HG02610 (cell line): ENCODE measurements at regions not wholly inside any gene's neighbourhood (a gene's known extent, or its start where the extent isn't known, plus 50 kb on each side); places are given as distances from the start of the nearest gene placed in this dataset.

Source experiments
- ATAC-seq: cut with Tn5 transposase; IDR thresholded peaks from one replicate; pipeline ENCODE4 v1.9.1; 2021; ENCODE audit warnings: mild to moderate bottlenecking, moderate library complexity; ENCODE audit not compliant: unreplicated experiment

DNA sequence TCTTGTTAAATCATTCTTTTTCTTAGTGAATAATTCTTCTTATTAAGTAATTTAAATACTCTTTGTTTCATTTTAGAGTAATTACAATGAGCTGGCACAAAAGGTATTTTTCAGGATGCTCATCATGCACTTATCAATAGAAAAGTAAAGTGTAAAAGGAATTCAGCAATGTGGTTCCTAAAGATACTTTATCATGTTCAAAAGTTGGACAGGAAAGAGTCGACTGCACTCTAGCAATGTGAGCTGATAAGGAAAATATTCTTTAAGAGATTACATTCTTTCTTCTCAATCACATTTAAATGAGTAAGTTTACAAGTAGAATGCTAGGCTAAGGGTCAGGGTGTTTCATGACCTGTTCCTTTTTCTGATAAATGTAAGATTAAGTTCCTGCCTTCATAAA is 609.5 kb upstream of the FAM241A start:
- no peak for ATAC-seq

DNA sequence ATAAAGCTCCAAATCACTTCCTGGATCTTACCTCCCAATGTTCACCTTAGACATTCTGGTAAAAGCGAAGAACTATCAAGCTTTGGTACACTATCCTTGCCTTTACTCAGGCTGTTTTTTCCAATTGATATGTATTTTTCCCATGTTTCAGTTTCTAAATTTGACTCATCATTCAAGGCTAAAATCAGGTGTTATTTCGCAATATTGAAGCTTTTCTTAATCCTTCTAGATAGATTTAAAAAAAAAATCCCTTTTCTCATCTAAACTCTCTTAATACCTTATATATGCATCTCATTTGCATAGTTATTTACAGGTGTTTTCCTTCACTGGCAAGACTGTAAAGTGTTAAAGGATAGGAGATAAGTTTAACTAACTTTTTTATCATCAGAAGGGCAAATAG is 608.1 kb upstream of the FAM241A start:
- no peak for ATAC-seq

DNA sequence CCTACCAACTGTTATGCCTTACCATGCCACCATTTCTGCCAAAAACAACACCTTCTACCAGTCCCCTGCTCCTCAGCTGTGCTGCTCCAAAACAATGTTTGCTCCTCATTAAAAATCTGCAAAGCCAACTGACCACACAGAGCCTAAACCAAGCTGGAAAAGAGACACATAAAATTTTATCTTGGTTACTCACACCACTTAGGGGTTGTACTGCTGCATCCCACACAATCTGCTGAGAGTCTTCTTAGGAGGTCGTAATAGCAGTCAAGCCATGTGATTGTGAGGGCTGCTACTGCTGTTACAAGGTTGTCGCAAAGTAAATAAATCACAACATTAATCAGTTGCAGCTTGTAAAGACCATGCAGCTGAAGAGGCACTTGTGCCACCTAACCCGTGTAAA is 607.4 kb upstream of the FAM241A start:
- no peak for ATAC-seq

DNA sequence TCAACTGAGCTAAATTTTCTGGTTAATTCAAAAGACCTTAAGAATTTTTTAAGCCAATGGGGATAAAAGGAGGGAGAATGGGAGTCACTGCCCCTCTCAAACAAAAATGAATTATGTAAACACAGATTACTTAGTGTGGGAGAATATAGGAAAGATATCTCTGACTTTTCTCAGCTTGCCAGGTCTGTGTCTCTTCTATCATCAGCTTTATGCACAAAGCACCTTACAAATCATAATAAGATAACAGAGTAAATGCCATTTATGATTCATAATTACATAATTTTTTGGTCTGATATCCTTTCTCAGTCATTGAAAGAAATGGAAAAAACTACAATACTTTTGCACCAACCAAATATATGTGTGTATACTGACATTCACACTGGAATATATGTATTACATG is 604.6 kb upstream of the FAM241A start:
- no peak for ATAC-seq

DNA sequence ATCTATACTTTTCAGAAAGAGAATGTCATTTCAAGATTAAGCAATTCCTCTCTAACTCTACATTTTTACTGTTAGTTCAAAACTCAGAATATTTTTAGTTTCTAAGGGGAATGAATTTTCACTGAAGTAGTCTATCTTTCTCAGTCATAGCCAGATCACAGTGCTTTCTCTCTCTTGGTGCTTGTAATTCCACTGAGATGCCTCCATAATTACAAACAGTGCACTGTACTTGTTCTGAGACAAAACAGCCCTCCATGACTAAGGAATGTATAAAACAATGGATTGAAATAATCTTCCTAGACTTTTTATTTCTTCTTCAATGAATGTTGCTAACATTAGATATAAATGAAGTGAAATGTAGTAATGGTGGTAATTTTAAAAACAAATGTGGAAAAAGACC is 603.2 kb upstream of the FAM241A start:
- ATAC-seq: no peak

DNA sequence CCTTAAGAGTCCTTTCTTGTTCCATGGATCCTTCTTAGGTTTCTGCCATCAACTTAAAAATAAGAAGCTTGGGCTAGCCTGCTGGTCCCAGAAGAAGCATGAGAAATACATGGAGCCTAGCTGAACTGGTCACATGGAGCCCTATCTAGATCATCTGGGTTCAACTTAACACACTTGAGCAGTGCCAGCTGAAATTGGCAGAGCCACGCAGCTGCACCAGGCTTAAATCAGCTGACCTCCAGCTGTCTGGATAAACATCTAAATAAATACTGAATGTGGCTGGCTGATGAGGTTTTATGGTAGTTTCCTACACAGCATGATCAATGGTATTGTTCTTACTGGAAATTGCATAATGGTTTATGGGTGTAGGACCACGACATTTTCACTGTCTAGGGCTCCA is 598.4 kb upstream of the FAM241A start:
- ATAC-seq: no peak

DNA sequence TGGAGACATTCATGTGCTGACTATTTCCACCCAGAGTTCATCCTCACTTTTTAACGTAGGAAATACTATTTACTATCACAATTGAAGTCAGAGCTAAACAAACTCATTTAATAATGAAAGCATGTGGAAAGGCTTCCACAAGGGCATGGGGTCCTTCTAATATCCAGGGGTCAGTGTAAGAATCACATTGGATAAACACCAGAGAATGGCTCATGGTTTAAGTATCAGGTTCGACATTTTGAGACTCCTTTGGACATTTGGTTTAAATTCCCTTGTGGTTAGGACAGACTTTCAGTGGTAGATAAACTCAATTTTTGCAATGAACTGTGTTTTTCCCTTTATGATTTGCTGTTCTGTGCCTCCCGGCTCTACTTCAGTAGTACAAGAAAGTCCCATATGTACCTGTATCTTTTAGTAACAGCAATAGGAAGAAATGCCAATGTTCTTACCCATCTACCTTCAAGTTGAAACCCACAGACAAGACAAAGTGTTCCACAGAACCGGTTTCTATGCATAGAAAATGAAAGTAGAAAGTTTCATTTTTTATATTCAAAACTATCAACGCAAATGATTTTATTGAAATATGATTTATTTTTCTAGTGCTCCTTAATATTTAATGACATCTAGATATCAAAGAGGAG is 589.0 kb upstream of the FAM241A start:
- ATAC-seq: no peak

DNA sequence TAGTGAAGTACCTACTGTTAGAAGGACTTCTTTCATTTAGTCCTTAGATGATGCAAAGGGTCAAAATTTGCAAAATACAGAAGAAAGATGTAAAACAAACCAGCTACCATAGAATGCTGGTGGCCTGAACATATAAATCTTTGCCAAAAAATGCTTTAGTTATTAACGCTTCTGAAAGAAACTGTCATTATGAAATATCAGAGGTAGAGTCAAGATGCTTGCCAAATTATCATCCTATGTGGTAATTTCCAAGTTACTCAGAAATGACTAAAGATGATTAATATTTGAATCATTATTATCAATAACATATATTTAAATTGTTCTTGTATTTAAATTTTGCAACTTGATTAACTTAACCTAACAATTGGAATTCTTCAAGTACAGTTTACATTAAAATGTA is 588.4 kb upstream of the FAM241A start:
- no peak for ATAC-seq

DNA sequence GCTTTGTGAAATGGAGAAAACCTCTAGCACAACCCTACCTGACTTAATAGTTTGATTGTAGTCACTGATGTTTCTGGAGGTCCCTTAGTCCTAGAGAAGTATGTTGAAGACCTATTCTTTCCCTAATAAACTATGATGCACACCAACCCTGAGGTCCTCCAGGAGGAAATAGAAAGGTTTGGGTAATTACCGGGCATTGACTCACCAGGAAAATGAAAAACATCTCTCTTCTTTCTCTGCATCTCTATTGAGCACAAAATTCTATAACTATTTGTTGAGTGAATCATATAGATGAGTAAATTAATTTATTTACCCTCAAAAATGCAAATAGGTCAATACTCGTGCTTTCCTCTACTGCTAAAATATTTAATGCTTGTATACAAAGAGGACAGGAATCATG is 582.4 kb upstream of the FAM241A start:
- no peak for ATAC-seq

DNA sequence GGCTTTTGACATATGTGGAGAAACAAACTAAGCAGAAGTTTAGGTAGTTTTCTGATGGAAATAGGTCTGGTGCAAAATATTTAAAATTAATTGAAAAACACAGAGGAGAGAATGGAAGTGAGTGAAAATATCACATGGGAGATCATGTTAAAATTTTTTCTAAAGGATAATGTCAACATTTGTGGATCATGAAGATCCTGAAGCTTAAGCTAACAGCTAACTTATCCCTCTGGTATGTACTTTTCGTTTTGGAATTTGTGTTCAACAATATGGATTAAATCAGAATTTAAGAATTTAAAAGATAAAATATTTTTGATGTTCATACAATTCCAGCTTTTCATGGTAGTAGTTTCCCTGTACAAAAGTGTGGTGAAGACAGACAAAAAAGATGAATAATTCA is 572.8 kb upstream of the FAM241A start:
- ATAC-seq: no peak

DNA sequence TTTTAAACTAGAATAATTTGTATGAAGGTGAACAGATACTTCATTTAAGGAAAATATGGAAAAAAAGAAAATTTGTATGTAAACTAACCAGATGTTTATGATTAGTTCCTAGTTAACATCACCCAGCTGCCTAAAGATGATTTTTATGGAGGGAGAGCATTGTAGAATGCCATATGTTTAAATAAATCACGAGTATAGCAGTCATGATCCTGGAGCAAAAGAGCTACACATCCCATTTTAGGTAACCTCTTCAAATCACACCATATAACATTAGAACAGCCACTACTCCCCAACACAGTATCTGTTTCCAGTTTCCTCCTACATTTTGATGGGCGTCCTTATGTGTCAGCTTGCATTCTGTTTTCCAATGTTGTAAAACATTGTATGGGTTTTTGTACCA is 571.9 kb upstream of the FAM241A start:
- no peak for ATAC-seq

DNA sequence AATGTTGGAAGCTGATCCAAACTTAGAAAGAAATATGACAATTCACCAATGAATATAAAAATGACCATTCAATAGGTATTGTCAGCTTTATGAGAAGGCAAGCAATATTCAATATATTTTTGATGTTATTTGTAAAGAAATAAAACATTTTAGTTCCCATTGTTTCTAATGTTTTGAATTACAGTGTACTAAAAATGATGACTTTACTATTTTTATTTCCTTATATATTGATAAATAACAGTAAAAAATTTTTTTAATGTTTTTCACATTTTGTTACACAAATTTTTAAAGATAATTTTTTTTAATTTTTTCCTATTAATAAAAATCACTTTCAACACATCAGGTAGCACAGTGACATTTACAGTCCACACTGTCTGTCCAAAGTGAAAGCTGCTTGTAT is 565.5 kb upstream of the FAM241A start:
- ATAC-seq: no peak

DNA sequence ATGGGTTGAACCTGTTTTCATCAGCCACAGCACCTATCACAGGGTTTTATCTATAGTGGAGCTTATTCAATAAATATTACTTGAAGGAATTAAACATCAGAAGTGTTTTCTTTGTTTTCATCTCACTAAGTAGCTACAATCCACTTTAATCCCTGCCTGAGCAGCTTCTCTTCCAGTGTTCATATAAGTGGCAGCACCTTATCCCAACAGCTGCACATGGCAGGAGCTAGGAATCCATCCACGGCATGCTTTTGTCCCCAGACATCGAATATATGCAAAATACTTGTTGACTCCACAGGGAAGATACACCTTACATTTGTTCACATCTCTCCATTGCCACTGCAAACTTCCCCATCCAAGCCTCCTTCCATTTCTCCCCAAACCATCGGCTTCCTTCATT is 549.8 kb upstream of the FAM241A start:
- no peak for ATAC-seq

DNA sequence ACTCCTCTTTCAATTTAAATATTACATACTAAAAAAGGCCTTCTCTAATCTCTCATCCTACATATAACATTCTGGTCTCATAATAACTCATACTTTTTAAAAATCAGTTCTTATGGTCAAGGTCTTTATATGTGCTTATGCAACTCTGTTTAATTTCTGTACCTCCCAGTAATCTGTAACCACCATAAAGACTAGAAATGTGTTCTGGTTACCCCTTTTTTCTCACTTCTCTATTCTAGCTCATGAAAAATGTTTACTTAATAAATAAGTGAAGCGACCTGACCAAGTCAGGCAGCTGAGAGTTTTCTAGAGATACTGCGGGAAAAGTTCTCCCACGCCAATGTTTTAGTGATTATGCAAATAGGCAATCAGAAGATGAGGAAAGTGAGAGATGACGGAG is 548.8 kb upstream of the FAM241A start:
- ATAC-seq: peak; percentile 53

DNA sequence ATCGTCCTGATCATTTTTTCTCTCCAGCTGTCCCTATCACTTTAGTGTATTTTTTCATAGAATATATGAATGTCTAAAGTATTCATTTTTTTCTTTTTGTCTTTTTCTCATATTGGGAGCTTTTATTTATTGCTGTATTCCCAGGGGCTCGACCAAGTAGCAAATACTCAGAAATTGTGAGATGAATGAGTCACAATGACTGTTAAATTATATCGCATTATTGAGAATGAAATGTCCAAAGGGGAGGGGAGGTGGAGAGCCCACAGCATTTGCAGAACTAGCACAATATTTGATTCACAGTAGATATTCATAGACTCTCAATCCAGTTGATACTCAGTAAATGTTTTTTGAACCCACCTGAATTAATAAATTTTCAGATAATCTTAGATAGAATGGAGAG is 543.6 kb upstream of the FAM241A start:
- no peak for ATAC-seq

DNA sequence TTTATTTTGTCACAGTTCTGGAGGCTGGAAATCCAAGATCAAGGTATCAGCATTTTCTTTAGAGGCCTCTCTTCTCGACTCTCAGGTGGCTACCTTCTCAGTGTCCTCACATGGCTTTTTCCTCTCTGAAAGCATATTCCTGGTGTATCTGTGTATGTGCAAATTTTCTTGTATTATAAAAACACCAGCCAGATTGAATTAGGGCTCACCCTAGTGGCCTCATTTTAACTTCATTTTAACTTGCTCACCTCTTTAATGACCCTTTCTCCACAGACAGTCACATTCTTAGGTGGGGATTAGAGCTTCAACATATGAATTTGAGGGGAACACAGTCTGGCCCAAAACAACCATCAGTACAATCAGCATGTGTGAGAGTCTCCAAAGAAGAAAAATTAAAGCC is 542.4 kb upstream of the FAM241A start:
- no peak for ATAC-seq

DNA sequence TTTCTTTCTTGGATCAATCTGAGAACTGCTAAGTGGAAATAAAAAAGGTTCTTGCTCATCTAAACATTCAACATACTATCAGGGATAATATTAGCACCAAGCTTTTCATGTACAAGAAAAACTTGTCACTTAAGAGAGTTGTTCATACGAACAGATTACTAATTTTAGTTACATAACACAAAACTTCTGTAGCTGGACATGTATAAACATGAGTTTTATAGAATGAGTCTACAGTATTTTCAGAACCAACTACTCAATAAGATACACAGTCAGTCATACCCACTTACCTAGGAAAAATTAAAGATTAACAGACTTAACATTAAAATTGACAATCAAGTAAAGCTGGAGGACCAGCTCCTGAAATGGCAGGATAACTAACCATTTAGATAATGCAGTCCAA is 540.1 kb upstream of the FAM241A start:
- no peak for ATAC-seq

DNA sequence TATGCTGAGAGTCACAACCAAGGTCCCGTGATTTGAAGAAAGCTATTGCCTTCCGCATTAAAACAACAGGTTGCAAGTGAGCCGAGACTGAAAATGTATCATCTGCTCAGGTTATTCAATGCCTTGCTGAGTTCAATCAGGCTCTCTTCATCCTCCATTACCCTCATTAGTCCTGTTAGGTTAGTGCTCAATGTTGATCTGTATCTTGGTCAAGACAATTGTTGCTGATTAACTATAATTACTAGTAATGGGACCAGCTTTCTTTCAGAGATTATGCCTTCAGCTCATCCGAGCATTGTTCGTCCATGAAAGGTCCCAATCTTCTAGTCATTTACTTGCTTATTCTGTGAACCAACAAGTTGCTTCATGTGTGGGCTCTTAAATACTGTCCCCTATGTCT is 534.6 kb upstream of the FAM241A start:
- no peak for ATAC-seq

DNA sequence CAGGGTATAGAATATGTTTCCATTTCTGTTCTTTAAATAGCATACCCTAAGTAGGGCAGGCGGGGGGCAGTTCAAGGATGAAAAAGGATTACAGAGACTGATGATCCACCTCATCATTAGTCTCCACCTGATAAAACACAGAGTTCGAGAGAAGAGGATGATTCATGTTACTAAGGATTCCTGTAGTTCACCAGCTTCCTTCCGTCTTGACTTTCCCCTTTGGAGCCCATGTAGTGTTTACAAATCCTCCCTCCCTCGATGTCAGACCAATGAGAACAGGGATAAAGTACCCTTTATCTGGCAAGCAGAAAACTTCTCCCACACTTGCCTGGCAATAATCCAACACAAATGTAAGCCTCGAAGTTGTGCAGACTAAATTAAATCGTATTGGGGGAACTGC is 526.3 kb upstream of the FAM241A start:
- ATAC-seq: no peak

DNA sequence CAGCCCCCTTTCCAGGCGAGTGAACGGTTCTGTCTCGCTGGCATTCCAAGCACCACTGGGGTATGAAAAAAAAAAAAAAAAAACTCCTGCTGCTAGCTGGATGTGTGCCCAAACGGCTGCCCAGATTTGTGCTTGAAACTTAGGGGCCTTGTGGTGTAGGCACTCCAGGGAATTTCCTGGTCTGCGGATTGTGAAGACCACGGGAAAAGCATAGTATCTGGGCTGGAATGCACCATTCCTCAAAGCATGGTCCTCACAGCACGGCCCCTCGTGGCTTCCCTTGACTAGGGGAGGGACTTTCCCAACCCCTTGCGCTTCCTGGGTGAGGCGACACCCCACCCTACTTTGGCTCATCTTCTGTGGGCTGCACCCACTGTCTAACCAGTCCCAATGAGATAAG is 516.8 kb upstream of the FAM241A start:
- no peak for ATAC-seq

DNA sequence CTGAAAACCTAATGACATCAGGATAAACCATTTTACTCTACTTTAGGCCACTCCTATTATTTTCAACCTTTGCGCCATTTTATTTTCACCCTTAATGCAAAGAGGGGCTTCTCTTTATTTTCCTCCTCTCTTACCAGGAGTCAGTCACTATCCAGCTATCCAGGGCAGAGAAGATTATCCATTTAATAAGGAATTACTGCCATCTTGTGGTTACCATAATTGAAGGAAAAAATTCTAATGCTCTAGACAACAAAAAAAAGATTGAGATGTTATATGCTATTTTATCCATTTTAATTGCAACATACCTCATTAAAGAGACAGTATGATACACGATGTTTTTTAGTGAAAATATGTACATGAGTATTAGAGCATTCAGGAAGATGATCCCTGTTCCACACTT is 514.5 kb upstream of the FAM241A start:
- no peak for ATAC-seq

DNA sequence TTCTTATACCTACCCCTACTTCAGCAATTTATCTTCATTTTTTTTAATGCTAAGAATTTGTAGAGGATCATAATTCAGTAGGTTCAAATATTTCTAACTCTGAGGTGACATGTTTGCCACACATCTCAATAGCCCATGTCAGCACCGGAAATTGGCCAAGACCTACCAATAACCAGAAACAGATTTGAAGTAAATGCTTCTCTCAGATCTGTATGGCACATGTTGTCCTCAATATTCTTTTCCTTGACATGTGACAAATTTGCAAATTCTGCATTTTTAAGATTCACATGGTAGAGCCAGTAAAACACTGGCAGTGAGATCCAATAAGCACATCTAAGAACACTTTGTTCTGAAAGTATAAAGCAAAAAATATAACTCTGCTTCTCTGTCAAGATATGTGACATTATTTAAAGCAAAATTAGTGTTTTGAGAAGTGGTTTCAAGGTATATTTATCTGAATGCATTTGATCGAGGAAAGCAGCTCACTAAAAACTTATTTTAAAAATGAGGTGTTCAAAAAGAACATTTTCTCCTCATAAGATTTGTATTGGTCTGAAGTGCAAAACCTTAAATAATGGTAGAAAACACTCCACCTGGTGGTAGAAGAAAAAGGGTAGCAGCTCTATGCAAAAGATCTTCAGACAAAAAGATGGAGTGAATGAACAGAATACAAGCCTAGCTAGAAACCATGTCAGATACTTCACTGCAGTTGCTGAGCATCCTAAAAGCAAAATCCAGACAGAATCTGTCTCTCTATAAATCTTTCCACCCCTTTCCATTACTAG is 513.8 kb upstream of the FAM241A start:
- no peak for ATAC-seq

DNA sequence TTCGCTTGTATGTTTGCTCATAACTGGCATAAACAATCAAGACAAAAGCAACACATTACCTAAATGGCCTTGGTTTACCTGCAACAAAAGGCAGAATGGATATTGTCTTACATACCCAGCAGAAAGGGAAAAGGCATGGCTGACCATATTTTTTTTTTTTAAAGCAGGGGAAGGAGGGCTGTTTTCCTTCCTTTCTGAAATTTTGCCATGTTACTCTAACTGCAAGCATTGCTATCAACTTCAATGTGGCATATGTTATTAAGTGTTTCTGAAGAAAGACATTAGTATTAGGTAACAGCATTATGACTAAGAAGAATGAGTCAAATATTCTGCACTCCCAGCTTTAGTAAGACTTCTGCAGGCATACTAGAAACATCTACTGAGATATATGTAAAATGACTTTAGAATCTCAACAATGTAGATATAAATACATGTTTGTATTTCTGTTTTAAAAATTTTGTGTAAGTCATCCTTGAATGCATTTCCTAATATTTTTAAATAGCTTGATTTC is 512.6 kb upstream of the FAM241A start:
- no peak for ATAC-seq
